HG02943 (cell line): ENCODE measurements at regions not wholly inside any gene's neighbourhood (a gene's known extent, or its start where the extent isn't known, plus 50 kb on each side); places are given as distances from the start of the nearest gene placed in this dataset.
"Not testable (repeated sequence)": the region's sequence is repeated elsewhere in the genome, so short reads cannot be mapped to it uniquely, and the experiment has no call there.

Experiments used
- ATAC-seq: cut with Tn5 transposase; IDR thresholded peaks from one replicate; pipeline ENCODE4 v1.9.1; 2021; ENCODE audit warnings: mild to moderate bottlenecking, low read depth, moderate library complexity; ENCODE audit not compliant: unreplicated experiment

DNA sequence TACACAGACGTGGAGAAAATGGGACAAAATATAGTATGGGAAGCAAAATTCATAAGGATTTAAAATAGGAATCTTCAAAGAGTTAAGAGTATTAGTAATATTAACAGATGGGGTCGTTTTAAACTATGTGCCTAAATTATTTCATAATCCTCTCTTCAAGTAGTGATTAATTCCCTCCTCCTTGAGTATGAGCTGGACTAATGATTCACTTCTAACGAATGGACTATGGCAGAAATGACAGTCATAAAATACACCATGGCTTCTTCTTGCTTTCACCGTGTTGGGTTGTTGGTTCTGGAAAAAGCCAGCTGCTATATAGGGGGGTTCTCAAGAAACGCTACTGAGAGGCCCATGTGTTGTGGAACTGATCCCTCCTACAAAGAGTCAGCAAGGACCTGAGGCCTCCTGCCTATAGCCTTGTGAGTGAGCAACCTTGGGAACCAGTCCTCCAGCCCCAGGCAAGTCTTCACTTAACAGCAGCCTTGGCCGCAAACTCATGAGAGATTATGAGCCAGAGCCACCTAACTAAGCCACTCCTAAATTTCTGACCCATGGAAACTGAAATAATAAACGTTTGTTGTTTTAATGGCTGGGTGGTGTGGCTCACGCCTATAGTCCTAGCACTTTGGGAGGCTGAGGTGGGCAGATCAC lies 64.8 kb upstream of the ABHD2 start:
- ATAC-seq = no peak

- no peak for ATAC-seq
Observed at GRCh38 chr15:89024418-89024817, 63.8 kb upstream of the ABHD2 start.

DNA sequence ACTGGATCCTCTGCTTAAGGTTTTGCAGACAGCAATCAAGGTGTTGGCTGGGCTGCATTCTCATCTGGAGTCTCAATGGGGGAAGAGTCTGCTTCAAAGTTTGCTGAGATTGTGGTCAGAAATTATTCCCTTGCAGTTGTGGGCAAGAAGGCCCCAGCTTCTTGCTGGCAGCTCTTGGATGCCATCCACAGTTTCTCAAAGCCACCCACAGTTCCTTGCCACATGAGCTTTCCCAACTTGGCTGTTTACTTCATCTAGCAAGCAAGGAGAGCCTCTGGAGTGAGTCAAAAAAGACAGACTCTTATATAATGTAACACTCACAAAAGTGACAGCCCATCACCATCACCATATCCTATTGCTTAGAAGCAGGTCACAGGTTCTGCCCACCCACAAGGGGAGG lies 62.1 kb upstream of the ABHD2 start:
- no peak for ATAC-seq

- no peak for ATAC-seq
Observed at GRCh38 chr15:89028036-89028435, 60.2 kb upstream of the ABHD2 start.

GRCh38 chr15:89030311-89030710 lies 57.9 kb upstream of the ABHD2 start:
- ATAC-seq = no peak

DNA sequence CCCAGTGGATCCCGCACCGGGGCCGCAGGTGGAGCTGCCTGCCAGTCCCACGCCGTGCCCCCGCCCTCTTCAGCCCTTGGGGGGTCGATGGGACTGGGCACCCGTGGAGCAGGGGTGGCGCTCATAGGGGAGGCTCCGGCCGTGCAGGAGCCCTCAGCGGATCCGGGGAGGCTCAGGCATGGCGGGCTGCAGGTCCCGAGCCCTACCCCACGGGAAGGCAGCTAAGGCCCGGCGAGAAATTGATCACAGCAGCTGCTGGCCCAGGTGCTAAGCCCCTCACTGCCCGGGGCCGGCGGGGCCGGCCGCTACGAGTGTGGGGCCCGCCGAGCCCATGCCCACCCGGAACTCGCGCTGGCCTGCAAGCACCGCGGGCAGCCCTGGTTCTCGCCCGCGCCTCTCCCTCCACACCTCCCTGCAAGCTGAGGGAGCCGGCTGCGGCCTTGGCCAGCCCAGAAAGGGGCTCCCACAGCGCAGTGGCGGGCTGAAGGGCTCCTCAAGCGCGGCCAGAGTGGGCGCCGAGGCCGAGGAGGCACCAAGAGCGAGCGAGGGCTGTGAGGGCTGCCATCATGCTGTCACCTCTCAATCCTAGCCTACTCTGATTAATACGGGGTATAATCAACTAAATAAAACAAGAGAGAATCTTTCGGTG lies 56.5 kb upstream of the ABHD2 start:
- not testable (repeated sequence) for ATAC-seq

DNA sequence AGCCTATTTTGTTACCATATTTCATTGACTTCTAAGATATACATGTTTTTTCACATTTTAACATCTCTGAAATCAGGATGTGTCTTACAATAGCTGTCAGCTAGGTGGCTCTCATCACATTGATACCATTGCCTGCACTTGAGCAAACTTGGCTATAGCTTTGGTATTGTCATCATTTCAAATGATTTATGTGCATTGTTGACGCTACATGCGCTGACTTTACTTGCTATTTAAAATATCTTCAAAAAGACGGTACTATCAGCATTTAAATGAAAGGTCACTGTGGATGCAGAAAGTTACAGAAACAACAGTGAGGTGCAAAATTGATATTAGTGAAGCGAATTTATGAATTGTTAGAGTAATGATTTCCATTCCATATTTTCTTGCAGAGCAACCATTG lies 54.0 kb upstream of the ABHD2 start:
- ATAC-seq = no peak

- ATAC-seq = no peak
Observed at GRCh38 chr15:89035150-89035549, 53.1 kb upstream of the ABHD2 start.

DNA sequence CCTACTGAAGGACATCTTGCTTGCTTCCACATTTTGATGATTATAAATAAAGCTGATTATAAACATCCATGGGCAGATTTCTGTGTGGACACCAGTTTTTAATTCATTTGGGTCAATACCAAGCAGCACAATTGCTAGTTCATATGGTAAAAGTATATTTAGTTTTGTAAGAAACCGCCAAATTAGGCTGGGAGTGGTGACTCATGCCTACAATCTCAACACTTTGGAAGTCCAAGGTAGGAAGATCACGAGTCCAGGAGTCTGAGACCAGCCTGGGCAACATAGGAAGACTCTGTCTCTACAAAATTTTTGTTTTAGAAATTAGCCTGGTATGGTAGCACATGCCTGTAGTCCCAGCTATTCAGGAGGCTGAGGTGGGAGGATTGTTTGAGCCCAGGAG lies 52.6 kb upstream of the ABHD2 start:
- ATAC-seq = no peak

DNA sequence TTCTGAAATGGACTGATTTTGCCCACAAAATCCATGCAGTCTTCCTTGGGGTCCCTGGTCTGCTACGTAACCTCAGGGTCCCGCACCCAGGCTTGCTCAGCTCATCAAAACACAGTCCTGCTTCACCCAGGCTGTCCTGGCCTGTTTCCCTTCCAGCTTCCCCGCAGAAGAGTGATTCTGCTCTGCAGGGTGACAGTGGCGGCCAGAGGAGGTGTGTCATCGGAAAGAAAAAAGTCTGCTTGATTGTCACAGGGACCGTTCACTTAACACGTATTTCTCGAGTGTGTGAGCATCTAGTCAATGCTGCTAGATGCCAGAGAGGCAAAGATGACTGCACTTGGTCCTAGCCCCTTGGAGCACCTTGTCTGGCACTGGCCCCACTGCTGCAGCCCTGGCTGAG lies 50.1 kb upstream of the ABHD2 start:
- no peak for ATAC-seq
